Endothelial cell of umbilical vein (primary cell): ENCODE measurements at regions not wholly inside any gene's neighbourhood (a gene's known extent, or its start where the extent isn't known, plus 50 kb on each side); places are given as distances from the start of the nearest gene placed in this dataset.

Source experiments
- BruUV-seq: library from RNA; stranded (reverse); fragments of 400-500 nt; replicated peaks from 2 replicates; lab custom pipeline; 2021; lab: Mats Ljungman, UMichigan
- CTCF ChIA-PET: fragments of 300-600, 350-600 bp; sonication (Branson Sonifier 250); formaldehyde crosslinking; loops from one replicate; lab custom pipeline; 2021; ENCODE audit warnings: antibody characterized with exemption, inconsistent platforms; lab: Charles Lee
- POLR2A ChIA-PET: fragments of 300-600, 350-600 bp; sonication (Branson Sonifier 250); formaldehyde crosslinking; loops from one replicate; lab custom pipeline; 2021; ENCODE audit warnings: antibody characterized with exemption, inconsistent platforms; lab: Charles Lee
- DNase-seq: peaks from one replicate; pipeline ENCODE4 v3.0.0-alpha.2; 2011; ENCODE audit warnings: low read depth, low spot score
- FAIRE-seq: peaks from 2 replicates; lab custom pipeline; 2011; peaks lifted over from hg19 to GRCh38; lab: Jason Lieb, UNC
- H2AFZ ChIP-seq: 2 replicates; pipeline ENCODE4 v1.6.0; 2012; ENCODE audit warnings: low read depth, low read length, control low read depth, inconsistent platforms
- H3K27ac ChIP-seq: 2 replicates; pipeline ENCODE4 v1.5.1; 2011; ENCODE audit warnings: low read depth, mild to moderate bottlenecking, control low read depth, low read length, moderate library complexity; ENCODE audit not compliant: insufficient read depth
- H3K27me3 ChIP-seq, 2 experiments: 2 replicates each; pipeline versions ENCODE4 v1.6.0 to v1.6.1; 2011; ENCODE audit warnings: low read length in 2 of 2, mixed read lengths in 1 of 2; ENCODE audit not compliant: control insufficient read depth in 2 of 2, insufficient read depth in 2 of 2
- H3K36me3 ChIP-seq, 2 experiments: 2 replicates in 1 of 2; 3 replicates in 1 of 2; pipeline ENCODE4 v1.5.1; 2011; ENCODE audit warnings: low read length in 2 of 2, mild to moderate bottlenecking in 1 of 2, moderate library complexity in 1 of 2; ENCODE audit not compliant: control insufficient read depth in 2 of 2, insufficient read depth in 2 of 2; ENCODE audit errors: extremely low read depth in 1 of 2
- H3K4me1 ChIP-seq: 3 replicates; pipeline ENCODE4 v1.5.1; 2011; ENCODE audit warnings: mild to moderate bottlenecking, low read length; ENCODE audit not compliant: control insufficient read depth, insufficient read depth; ENCODE audit errors: extremely low read depth
- H3K4me2 ChIP-seq: 2 replicates; pipeline ENCODE4 v1.6.1; 2011; ENCODE audit warnings: low read length, control low read depth, mixed read lengths; ENCODE audit not compliant: insufficient read depth
- H3K4me3 ChIP-seq, 3 experiments: fragments of 200-600 bp in 1 of 3; sonication (generic), shearing (Covaris generic) in 1 of 3; replicated peaks in 1 of 3; 2 replicates each; pipeline ENCODE4 v1.5.1; 2011 to 2016; ENCODE audit warnings: control low read depth in 3 of 3, low read length in 3 of 3, mild to moderate bottlenecking in 2 of 3, inconsistent platforms in 1 of 3, low read depth in 1 of 3, moderate library complexity in 1 of 3; ENCODE audit not compliant: insufficient read depth in 1 of 3
- H3K79me2 ChIP-seq: 2 replicates; pipeline ENCODE4 v1.6.0; 2012; ENCODE audit warnings: low read length, inconsistent platforms; ENCODE audit not compliant: control insufficient read depth, insufficient read depth
- H3K9ac ChIP-seq: replicated peaks from 2 replicates; pipeline ENCODE3; 2011; ENCODE audit warnings: low read length, control low read depth; ENCODE audit not compliant: insufficient read depth; ENCODE audit errors: extremely low read depth
- H3K9me1 ChIP-seq: replicated peaks from 3 replicates; pipeline ENCODE4 v1.6.0; 2011; ENCODE audit warnings: mild to moderate bottlenecking, low read length; ENCODE audit not compliant: control insufficient read depth, insufficient read depth; ENCODE audit errors: extremely low read depth
- H3K9me3 ChIP-seq: replicated peaks from 2 replicates; pipeline ENCODE4 v1.5.1; 2012; ENCODE audit warnings: low read length, inconsistent platforms; ENCODE audit not compliant: control insufficient read depth, insufficient read depth
- H4K20me1 ChIP-seq: replicated peaks from 2 replicates; pipeline ENCODE3; 2011; ENCODE audit warnings: mild to moderate bottlenecking, low read length; ENCODE audit not compliant: control insufficient read depth, insufficient read depth; ENCODE audit errors: extremely low read depth
- CTCF ChIP-seq, 2 donors: IDR thresholded peaks; 1 replicate in 1 of 2; 2 replicates in 1 of 2; pipeline ENCODE4 v1.5.1; 2011; ENCODE audit warnings: low read length in 2 of 2, mild to moderate bottlenecking in 2 of 2, moderate library complexity in 2 of 2, control low read depth in 1 of 2, inconsistent platforms in 1 of 2, low read depth in 1 of 2; ENCODE audit not compliant: insufficient read depth in 1 of 2; ENCODE audit errors: extremely low read depth in 1 of 2
- EZH2 ChIP-seq: IDR thresholded peaks from 2 replicates; pipeline ENCODE4 v1.6.1; 2012; ENCODE audit warnings: borderline replicate concordance, low read depth, mild to moderate bottlenecking, moderate library complexity, low read length, inconsistent platforms; ENCODE audit not compliant: severe bottlenecking
- POLR2A ChIP-seq: IDR thresholded peaks from 2 replicates; pipeline ENCODE4 v1.6.1; 2012; ENCODE audit warnings: low read depth, mild to moderate bottlenecking, control low read depth, low read length
- dilution Hi-C: fragments of 300-500 bp; cut with MboI; formaldehyde crosslinking; loops from one replicate; pipeline ENCODE4 v1.15.0; 2019; ENCODE audit warnings: low sequenced_read_pairs; ENCODE audit not compliant: extremely low pct_ligation_motif_present
- intact Hi-C: fragments of 100-400 bp; cut with micrococcal nuclease; formaldehyde crosslinking; loops from one replicate; pipeline ENCODE4 v1.10.0; 2022

- no peaks in the 10 kb centered on the region for H3K9me3 ChIP-seq
- H3K27me3 ChIP-seq, result no peaks in the 10 kb centered on the region
- no peak for TF ChIP-seq POLR2A
- intact Hi-C loops, result no loop called here
- no peak overlapping the region for H3K27ac ChIP-seq
- BruUV-seq, result no TSS peak
- H2AFZ ChIP-seq, result no peak overlapping the region
- peaks cover 31% of the 10 kb centered on the region for H3K4me1 ChIP-seq
- H3K9me1 ChIP-seq, result peaks cover 4% of the 10 kb centered on the region
- no peak overlapping the region for H3K4me3 ChIP-seq
- H3K36me3 ChIP-seq, result no peaks in the 10 kb centered on the region
- no peaks in the 10 kb centered on the region for H4K20me1 ChIP-seq
- CTCF ChIA-PET, result no interaction called here
- FAIRE-seq (no peak), DNase-seq (no peak)
- H3K4me2 ChIP-seq, result no peak overlapping the region
- POLR2A ChIA-PET, result no interaction called here
- dilution Hi-C loops, result no loop called here
- no peak overlapping the region for H3K9ac ChIP-seq
- no peaks in the 10 kb centered on the region for H3K79me2 ChIP-seq
These were observed 274.1 kb downstream of the PLK2 start for GRCh38 chr5:58185801-58186200.

DNA sequence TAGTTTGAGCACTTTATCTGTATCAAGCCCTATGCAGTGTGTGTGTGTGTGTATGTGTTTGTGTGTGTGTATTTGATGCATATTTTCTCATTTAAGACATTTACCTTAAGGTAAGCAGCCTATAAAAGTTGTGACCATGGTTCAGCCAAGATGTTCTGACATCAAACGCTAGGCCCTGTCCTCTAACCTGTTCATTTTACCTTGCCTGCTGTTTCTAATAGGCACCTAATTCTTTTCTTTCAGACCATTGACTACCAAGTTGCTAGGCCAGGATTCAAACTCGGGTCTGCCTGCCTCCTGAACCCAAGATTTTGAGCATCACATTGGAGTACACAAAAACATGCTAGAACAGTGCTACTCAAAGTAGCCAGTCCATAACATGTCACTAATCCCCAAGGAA lies 274.5 kb downstream of the PLK2 start:
- FAIRE-seq (no peak), DNase-seq (no peak)
- H3K27ac ChIP-seq, result no peak overlapping the region
- no peaks in the 10 kb centered on the region for H3K27me3 ChIP-seq
- no peak for TF ChIP-seq POLR2A
- TF ChIP-seq CTCF (IDR thresholded peaks at IDR 0.05; ENCODE audit: extremely low read depth in 1 of 2, insufficient read depth in 1 of 2, low read depth in 1 of 2, low read length in 2 of 2), result no peak
- TF ChIP-seq EZH2, result no peak
- CTCF ChIA-PET, result no interaction called here
- intact Hi-C loops (no loop called here), dilution Hi-C loops (no loop called here)
- POLR2A ChIA-PET, result no interaction called here
- H3K4me3 ChIP-seq, result no peak overlapping the region
- no peak overlapping the region for H3K4me2 ChIP-seq
- no peaks in the 10 kb centered on the region for H3K79me2 ChIP-seq
- H3K9me3 ChIP-seq, result no peaks in the 10 kb centered on the region
- peaks cover 31% of the 10 kb centered on the region for H3K4me1 ChIP-seq
- H4K20me1 ChIP-seq, result no peaks in the 10 kb centered on the region
- peaks cover 4% of the 10 kb centered on the region for H3K9me1 ChIP-seq
- no peak overlapping the region for H3K9ac ChIP-seq
- H3K36me3 ChIP-seq, result no peaks in the 10 kb centered on the region
- BruUV-seq, result no TSS peak
- no peak overlapping the region for H2AFZ ChIP-seq
